Mesenchymal stem cell (in vitro differentiated cells and primary cell): ENCODE measurements at regions not wholly inside any gene's neighbourhood (a gene's known extent, or its start where the extent isn't known, plus 50 kb on each side); places are given as distances from the start of the nearest gene placed in this dataset.

Source experiments
- DNase-seq: peaks from one replicate; pipeline ENCODE4 v3.0.0-alpha.2; 2013
- H2AFZ ChIP-seq: one replicate; pipeline ENCODE4 v1.6.1; 2013; ENCODE audit warnings: low read depth, mild to moderate bottlenecking, control low read depth, inconsistent platforms, low read length, moderate library complexity
- H2AK5ac ChIP-seq: 2 replicates; pipeline ENCODE4 v1.6.1; 2013; ENCODE audit warnings: low read length, moderate library complexity, mild to moderate bottlenecking, inconsistent platforms; ENCODE audit not compliant: severe bottlenecking
- H2BK120ac ChIP-seq: one replicate; pipeline ENCODE4 v1.6.1; 2013; ENCODE audit warnings: low read depth, mild to moderate bottlenecking, inconsistent platforms, low read length, moderate library complexity
- H2BK12ac ChIP-seq, 2 experiments: one replicate each; pipeline ENCODE4 v1.6.1; 2013; ENCODE audit warnings: inconsistent platforms in 2 of 2, low read length in 2 of 2, mild to moderate bottlenecking in 2 of 2, moderate library complexity in 2 of 2, control low read depth in 1 of 2
- H2BK15ac ChIP-seq: one replicate; pipeline ENCODE4 v1.6.1; 2013; ENCODE audit warnings: mild to moderate bottlenecking, low read depth, inconsistent platforms; ENCODE audit not compliant: poor library complexity, severe bottlenecking
- H2BK5ac ChIP-seq: 2 replicates; pipeline ENCODE4 v1.6.1; 2013; ENCODE audit warnings: low read depth, mild to moderate bottlenecking, low read length, control low read depth, inconsistent platforms; ENCODE audit not compliant: poor library complexity, severe bottlenecking
- H3K14ac ChIP-seq, 2 experiments: one replicate each; pipeline ENCODE4 v1.6.1; 2013; ENCODE audit warnings: inconsistent platforms in 2 of 2, low read length in 2 of 2, control low read depth in 1 of 2, mild to moderate bottlenecking in 1 of 2, moderate library complexity in 1 of 2
- H3K18ac ChIP-seq, 2 experiments: one replicate each; pipeline ENCODE4 v1.6.1; 2013; ENCODE audit warnings: inconsistent platforms in 2 of 2, low read length in 2 of 2, control low read depth in 1 of 2, low read depth in 1 of 2, mild to moderate bottlenecking in 1 of 2
- H3K23ac ChIP-seq, 2 experiments: one replicate each; pipeline ENCODE4 v1.6.1; 2013; ENCODE audit warnings: inconsistent platforms in 2 of 2, low read length in 2 of 2, mild to moderate bottlenecking in 2 of 2, moderate library complexity in 2 of 2, control low read depth in 1 of 2
- H3K27ac ChIP-seq: 2 replicates; pipeline ENCODE4 v1.5.1; 2013; ENCODE audit warnings: mild to moderate bottlenecking, moderate library complexity, low read length, control low read depth, inconsistent platforms; ENCODE audit not compliant: poor library complexity, severe bottlenecking
- H3K27me3 ChIP-seq, 2 experiments: 2 replicates each; pipeline versions ENCODE4 v1.6.1 to v1.7.0; 2013; ENCODE audit warnings: low read length in 2 of 2, mild to moderate bottlenecking in 2 of 2, moderate library complexity in 2 of 2, control low read depth in 1 of 2, inconsistent platforms in 1 of 2; ENCODE audit not compliant: control insufficient read depth in 1 of 2, insufficient read depth in 1 of 2
- H3K36me3 ChIP-seq, 2 experiments: 2 replicates each; pipeline versions ENCODE4 v1.6.1 to v1.7.0; 2013; ENCODE audit warnings: low read length in 2 of 2, control low read depth in 1 of 2, inconsistent platforms in 1 of 2, low read depth in 1 of 2, mild to moderate bottlenecking in 1 of 2; ENCODE audit not compliant: insufficient read depth in 2 of 2, control insufficient read depth in 1 of 2
- H3K4ac ChIP-seq, 2 experiments: one replicate each; pipeline ENCODE4 v1.6.1; 2013; ENCODE audit warnings: inconsistent platforms in 2 of 2, low read length in 2 of 2, mild to moderate bottlenecking in 2 of 2, moderate library complexity in 2 of 2, control low read depth in 1 of 2, low read depth in 1 of 2
- H3K4me1 ChIP-seq: 2 replicates; pipeline ENCODE4 v1.6.1; 2013; ENCODE audit warnings: low read depth, low read length, control low read depth; ENCODE audit not compliant: control insufficient read depth, insufficient read depth
- H3K4me2 ChIP-seq: 2 replicates; pipeline ENCODE4 v1.6.1; 2013; ENCODE audit warnings: low read length, mild to moderate bottlenecking, inconsistent platforms; ENCODE audit not compliant: poor library complexity, severe bottlenecking
- H3K4me3 ChIP-seq, 2 experiments: 2 replicates each; pipeline versions ENCODE4 v1.5.1 to v1.7.0; 2013; ENCODE audit warnings: low read length in 2 of 2, mild to moderate bottlenecking in 2 of 2, control low read depth in 1 of 2, low read depth in 1 of 2; ENCODE audit not compliant: insufficient read depth in 1 of 2
- H3K79me1 ChIP-seq: replicated peaks from 2 replicates; pipeline ENCODE4 v1.6.1; 2013; ENCODE audit warnings: mild to moderate bottlenecking, control low read depth, low read length, inconsistent platforms; ENCODE audit not compliant: poor library complexity, severe bottlenecking
- H3K9ac ChIP-seq: 2 replicates; pipeline ENCODE4 v1.7.0; 2013; ENCODE audit warnings: mild to moderate bottlenecking, low read length, moderate library complexity
- H3K9me3 ChIP-seq: 2 replicates; pipeline ENCODE4 v1.7.0; 2013; ENCODE audit warnings: mild to moderate bottlenecking, low read length; ENCODE audit not compliant: control insufficient read depth
- H4K8ac ChIP-seq: one replicate; pipeline ENCODE4 v1.6.1; 2013; ENCODE audit warnings: inconsistent platforms, mild to moderate bottlenecking, low read length, moderate library complexity
- H4K91ac ChIP-seq: one replicate; pipeline ENCODE4 v1.6.1; 2013; ENCODE audit warnings: mild to moderate bottlenecking, low read length, inconsistent platforms
- WGBS: methylation state at CpG from one replicate; pipeline ENCODE4 v1.1.7; 2013; ENCODE audit warnings: mixed read lengths; 5-methylcytosine and 5-hydroxymethylcytosine counted together

- Histone ChIP-seq H3K27me3 (no peaks in the 10 kb centered on the region), H3K4me3 (no peak overlapping the region), H3K4me2 (no peak overlapping the region), H2BK12ac (no peak overlapping the region), H2BK15ac (no peak overlapping the region), H2BK5ac (no peak overlapping the region), H2BK120ac (no peak overlapping the region), H3K4ac (no peak overlapping the region), H4K91ac (no peak overlapping the region), H3K79me1 (no peaks in the 10 kb centered on the region), H2AK5ac (no peak overlapping the region), H3K27ac (no peak overlapping the region), H3K18ac (no peak overlapping the region), H3K4me1 (peaks cover 2% of the 10 kb centered on the region), H2AFZ (no peak overlapping the region), H3K9me3 (peaks cover 2% of the 10 kb centered on the region), H3K36me3 (no peaks in the 10 kb centered on the region), H4K8ac (no peak overlapping the region), H3K14ac (no peak overlapping the region), H3K9ac (no peak overlapping the region), H3K23ac (no peak overlapping the region)
- no peak for DNase-seq
- WGBS = 88% methylated on average over 7 of the region's 7 CpGs
These were observed 136.7 kb downstream of the CRLF2 start for GRCh38 chrX:1075741-1076140.

GRCh38 chrX:1075156-1075555 is 137.3 kb downstream of the CRLF2 start:
- Histone ChIP-seq H3K23ac (no peak overlapping the region), H2BK120ac (no peak overlapping the region), H3K79me1 (no peaks in the 10 kb centered on the region), H3K9me3 (peaks cover 2% of the 10 kb centered on the region), H3K18ac (no peak overlapping the region), H3K27me3 (no peaks in the 10 kb centered on the region), H3K4me2 (no peak overlapping the region), H3K4ac (no peak overlapping the region), H2BK15ac (no peak overlapping the region), H4K91ac (no peak overlapping the region), H2BK12ac (no peak overlapping the region), H3K9ac (no peak overlapping the region), H2BK5ac (no peak overlapping the region), H3K4me1 (peaks cover 2% of the 10 kb centered on the region), H2AFZ (no peak overlapping the region), H3K4me3 (no peak overlapping the region), H3K27ac (no peak overlapping the region), H3K14ac (no peak overlapping the region), H4K8ac (no peak overlapping the region), H3K36me3 (no peaks in the 10 kb centered on the region), H2AK5ac (no peak overlapping the region)
- no peak for DNase-seq
- 70% methylated on average over 7 of the region's 7 CpGs for WGBS

GRCh38 chrX:1074755-1075154 is 137.7 kb downstream of the CRLF2 start:
- Histone ChIP-seq H3K36me3 (no peaks in the 10 kb centered on the region), H3K4me1 (peaks cover 2% of the 10 kb centered on the region), H4K91ac (no peak overlapping the region), H3K27ac (no peak overlapping the region), H2BK15ac (no peak overlapping the region), H2BK12ac (no peak overlapping the region), H2BK5ac (no peak overlapping the region), H3K23ac (no peak overlapping the region), H3K18ac (no peak overlapping the region), H3K4ac (no peak overlapping the region), H3K14ac (no peak overlapping the region), H3K9me3 (peaks cover 2% of the 10 kb centered on the region), H2AFZ (no peak overlapping the region), H3K79me1 (no peaks in the 10 kb centered on the region), H4K8ac (no peak overlapping the region), H2AK5ac (no peak overlapping the region), H3K4me2 (no peak overlapping the region), H3K4me3 (no peak overlapping the region), H3K27me3 (no peaks in the 10 kb centered on the region), H2BK120ac (no peak overlapping the region), H3K9ac (no peak overlapping the region)
- 44% methylated on average over 8 of the region's 8 CpGs for WGBS
- no peak for DNase-seq

GRCh38 chrX:1074172-1074571 is 138.3 kb downstream of the CRLF2 start:
- Histone ChIP-seq H3K27me3 (no peaks in the 10 kb centered on the region), H2BK5ac (no peak overlapping the region), H3K23ac (no peak overlapping the region), H3K9me3 (peaks cover 2% of the 10 kb centered on the region), H3K4me3 (no peak overlapping the region), H2AFZ (no peak overlapping the region), H3K18ac (no peak overlapping the region), H2BK12ac (no peak overlapping the region), H3K79me1 (no peaks in the 10 kb centered on the region), H4K91ac (no peak overlapping the region), H2AK5ac (no peak overlapping the region), H3K4me1 (peaks cover 2% of the 10 kb centered on the region), H3K14ac (no peak overlapping the region), H2BK15ac (no peak overlapping the region), H3K9ac (no peak overlapping the region), H3K36me3 (no peaks in the 10 kb centered on the region), H3K27ac (no peak overlapping the region), H3K4me2 (no peak overlapping the region), H4K8ac (no peak overlapping the region), H2BK120ac (no peak overlapping the region), H3K4ac (no peak overlapping the region)
- 73% methylated on average over 3 of the region's 3 CpGs for whole genome bisulfite sequencing
- DNase-seq = no peak
